HG02938 (cell line): ENCODE measurements at regions not wholly inside any gene's neighbourhood (a gene's known extent, or its start where the extent isn't known, plus 50 kb on each side); places are given as distances from the start of the nearest gene placed in this dataset.

Experiments used
- ATAC-seq: cut with Tn5 transposase; IDR thresholded peaks from one replicate; pipeline ENCODE4 v1.9.1; 2021; ENCODE audit warnings: mild to moderate bottlenecking, moderate library complexity; ENCODE audit not compliant: unreplicated experiment

DNA sequence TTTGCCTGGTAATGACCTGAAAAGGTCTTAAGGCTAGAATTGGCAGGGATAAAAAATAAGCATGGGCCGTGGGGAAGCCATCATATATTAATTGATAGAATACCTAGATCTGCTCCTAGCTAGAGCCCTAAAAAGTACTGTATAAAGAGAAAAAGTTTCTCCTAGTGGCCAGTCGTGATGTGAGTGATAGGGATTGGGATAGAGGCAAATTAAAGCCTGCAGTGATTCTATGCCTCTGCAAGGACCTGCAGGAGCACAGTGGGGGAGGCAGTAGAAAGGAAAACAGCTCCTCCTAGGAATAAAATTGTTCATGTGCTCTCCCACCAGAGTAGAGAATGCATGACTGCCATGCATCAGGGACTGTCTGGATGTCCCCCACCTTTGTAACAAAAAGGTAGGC is 56.2 kb upstream of the FTMT start:
- ATAC-seq = no peak

DNA sequence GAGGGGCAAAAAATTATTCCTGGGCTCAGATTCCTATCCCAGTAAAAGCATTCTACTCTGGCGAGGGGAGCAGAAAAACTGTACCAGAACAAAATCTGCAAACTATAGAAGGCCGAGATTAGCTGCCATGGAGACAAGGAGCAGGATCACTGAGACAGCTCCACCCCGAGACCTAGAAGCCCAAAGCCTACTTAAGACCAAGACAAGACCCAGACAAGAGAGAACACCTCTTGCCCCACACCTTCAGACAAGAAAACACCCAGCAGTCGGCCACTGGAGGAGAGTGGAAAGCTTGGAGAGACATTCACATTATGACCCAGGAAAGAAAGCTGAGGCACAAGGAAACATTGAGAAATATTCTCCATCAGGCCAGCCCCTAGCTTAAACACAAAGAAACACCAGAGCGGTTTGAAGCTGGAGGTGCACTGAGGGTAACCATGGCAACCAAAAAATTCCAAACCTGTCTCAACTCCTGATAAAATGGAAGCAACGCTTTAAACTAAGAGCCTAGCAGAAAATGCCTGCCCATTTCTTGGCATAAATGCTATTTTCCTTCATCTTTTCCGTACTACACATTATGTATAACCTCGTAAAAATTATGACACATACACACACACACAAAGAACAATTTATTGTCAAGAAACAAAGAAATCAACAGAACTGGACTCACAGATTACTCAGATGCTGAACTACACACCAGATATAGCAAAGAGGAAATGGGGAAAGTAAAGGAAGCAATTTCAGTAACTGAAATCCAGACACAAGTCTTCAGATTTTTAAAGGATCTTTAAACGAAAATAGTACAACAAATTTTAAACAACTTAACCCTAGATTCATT is 53.8 kb upstream of the FTMT start:
- no peak for ATAC-seq
